ENCODE measurements at regions not wholly inside any gene's neighbourhood (a gene's known extent, or its start where the extent isn't known, plus 50 kb on each side); places are given as distances from the start of the nearest gene placed in this dataset.
A peak's percentile ranks its signal among the peaks of the same experiment; 100 is the strongest.

DNA sequence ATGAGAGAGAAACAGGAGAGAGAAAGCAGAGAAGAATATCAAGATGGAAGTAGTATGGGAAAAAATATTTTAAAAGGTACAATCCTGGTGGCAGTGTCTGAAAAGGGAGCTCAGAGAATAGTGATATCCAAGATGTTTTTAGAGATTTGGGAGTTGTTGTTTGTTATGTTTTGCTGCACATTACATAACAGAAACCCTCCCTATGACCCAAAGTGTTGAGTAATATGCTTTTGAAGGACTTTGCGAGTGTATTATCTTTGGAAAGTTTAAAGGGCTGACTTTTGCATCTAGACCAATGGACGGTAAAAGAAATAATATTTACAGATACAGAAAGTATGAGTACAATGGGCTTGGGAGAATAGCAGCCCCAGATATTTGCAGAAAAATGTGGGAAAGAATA is 759.7 kb downstream of the NTRK3 start:
- DNase-seq (ENCODE audit: low read depth): no peak
- H3K4me3 ChIP-seq (ENCODE audit: low read length): no peak overlapping the region
- TF ChIP-seq, protein P1, sequence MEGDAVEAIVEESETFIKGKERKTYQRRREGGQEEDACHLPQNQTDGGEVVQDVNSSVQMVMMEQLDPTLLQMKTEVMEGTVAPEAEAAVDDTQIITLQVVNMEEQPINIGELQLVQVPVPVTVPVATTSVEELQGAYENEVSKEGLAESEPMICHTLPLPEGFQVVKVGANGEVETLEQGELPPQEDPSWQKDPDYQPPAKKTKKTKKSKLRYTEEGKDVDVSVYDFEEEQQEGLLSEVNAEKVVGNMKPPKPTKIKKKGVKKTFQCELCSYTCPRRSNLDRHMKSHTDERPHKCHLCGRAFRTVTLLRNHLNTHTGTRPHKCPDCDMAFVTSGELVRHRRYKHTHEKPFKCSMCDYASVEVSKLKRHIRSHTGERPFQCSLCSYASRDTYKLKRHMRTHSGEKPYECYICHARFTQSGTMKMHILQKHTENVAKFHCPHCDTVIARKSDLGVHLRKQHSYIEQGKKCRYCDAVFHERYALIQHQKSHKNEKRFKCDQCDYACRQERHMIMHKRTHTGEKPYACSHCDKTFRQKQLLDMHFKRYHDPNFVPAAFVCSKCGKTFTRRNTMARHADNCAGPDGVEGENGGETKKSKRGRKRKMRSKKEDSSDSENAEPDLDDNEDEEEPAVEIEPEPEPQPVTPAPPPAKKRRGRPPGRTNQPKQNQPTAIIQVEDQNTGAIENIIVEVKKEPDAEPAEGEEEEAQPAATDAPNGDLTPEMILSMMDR (IDR thresholded peaks at IDR 0.05; ENCODE audit: insufficient read depth, low read depth, low read length, missing control alignments): no peak

DNA sequence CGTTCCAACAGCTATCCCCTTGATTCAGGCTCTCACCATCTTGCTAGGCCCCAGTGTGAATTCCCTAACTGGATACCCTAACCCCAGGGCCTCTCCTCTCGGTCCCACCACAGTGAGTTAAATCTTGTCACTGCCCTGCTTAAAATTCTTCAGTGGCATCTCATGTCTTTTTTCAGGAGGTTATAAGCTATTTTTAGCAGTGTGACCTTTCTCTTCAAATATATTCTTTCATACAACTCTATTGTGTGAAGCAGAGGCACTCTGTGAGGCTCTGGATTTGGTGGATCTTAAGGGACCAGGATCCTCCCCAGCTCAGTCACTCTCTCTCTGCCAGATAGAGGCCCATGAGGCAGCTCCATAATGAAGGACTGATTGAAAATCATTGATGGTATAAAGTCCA is 760.4 kb downstream of the NTRK3 start:
- no peak for DNase-seq (ENCODE audit: low read depth)
- TF ChIP-seq, protein P1 (IDR thresholded peaks at IDR 0.05; ENCODE audit: insufficient read depth, low read depth, low read length, missing control alignments): no peak
- no peak overlapping the region for H3K4me3 ChIP-seq (ENCODE audit: low read length)

DNA sequence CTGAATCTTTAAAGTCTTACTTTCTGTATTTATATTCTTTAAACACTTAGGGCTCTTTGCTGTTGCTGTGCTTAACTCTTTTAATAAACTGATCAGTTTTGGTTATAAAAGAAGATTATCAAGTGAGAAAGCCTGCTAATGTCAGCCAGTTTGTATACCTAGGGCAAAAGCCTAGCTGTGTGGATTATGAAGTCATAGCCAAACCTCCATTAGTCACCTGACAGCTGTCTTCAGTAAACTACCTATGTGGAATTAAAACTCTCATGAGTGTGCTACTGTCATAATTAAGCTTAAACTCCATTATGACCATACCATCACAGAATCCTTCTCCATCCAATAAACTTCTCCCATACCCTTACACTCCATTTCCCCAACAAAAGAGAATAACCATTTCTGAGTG is 762.7 kb downstream of the NTRK3 start:
- peak; percentile 54 for DNase-seq (ENCODE audit: low read depth)
- TF ChIP-seq, protein P1 (IDR thresholded peaks at IDR 0.05; ENCODE audit: insufficient read depth, low read depth, low read length, missing control alignments): no peak
- H3K4me3 ChIP-seq (ENCODE audit: low read length): no peak overlapping the region

DNA sequence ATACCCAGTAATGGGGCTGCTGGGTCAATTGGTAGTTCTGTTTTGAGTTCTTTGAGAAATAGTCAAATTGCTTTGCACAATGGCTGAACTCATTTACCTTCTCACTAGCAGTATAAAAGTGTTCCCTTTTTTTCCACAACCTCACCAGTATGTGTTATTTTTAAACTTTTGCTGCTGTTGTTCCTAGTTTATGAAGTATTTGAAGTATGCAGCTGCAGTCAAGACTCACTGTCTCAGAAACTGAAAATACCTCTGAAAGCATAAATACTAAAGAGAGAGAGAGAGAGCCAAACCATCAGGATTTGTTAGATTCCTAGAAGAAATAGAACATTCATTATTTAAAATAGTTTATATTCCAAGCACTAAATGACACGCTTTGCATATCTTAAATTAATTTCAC is 764.2 kb downstream of the NTRK3 start:
- no peak for DNase-seq (ENCODE audit: low read depth)
- TF ChIP-seq, protein P1 (IDR thresholded peaks at IDR 0.05; ENCODE audit: insufficient read depth, low read depth, low read length, missing control alignments): no peak
- H3K4me3 ChIP-seq (ENCODE audit: low read length): no peak overlapping the region

DNA sequence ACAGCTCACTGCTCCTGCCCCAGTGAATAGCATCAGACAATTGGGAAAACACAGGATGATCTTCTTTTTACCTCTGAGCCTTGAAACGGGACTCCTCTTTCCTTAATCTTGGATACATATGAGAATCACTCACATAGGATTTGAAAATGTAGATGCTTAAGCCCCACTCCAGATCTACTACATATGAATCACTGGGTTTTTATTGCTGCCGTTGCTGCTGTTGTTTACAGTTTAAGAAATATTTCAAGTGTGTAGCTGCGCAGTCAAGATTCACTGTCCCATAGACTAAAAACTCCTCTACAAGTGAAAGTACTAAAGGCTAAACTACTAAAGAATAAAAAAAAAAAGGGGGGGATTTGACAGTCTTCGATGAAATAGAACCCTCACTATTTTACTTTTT is 765.9 kb downstream of the NTRK3 start:
- TF ChIP-seq, protein P1 (IDR thresholded peaks at IDR 0.05; ENCODE audit: insufficient read depth, low read depth, low read length, missing control alignments): no peak
- no peak for DNase-seq (ENCODE audit: low read depth)
- no peak overlapping the region for H3K4me3 ChIP-seq (ENCODE audit: low read length)

DNA sequence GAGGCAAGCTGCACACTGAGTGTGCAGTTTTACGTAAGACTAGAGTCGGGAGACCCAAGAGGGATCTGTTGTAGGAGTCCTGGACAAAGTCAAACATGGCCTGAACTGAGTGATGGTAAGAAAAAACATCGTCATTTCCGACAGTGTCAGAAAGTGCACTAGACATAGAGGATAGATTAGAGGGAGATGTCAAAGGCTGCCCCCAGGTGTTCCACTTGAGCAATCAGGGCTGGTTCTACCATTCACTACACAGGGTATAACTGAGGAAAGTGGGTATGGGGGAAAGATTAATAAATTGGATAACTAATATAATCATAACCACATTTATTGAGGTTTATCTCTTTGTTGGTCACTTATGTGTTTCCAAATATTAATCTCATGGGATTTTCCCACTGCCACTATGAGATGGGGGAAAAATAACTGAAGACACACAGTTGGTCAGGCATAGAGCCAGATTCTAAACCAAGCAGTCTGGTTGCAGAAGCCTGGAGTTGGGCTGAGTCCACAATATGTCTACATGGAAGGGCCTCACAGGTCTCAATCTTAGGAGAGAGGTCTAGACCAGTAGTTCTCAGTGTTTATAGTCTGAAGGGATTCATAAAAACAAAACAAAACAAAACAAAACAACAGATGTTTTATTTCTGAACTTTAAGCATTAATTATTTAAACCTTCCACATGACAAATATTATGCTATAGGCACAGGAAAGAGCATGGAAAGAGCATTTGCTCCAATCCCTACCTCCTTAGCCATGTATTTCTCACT is 766.5 kb downstream of the NTRK3 start:
- TF ChIP-seq, protein P1 (IDR thresholded peaks at IDR 0.05; ENCODE audit: insufficient read depth, low read depth, low read length, missing control alignments): no peak
- DNase-seq (ENCODE audit: low read depth): peak; percentile 15
- H3K4me3 ChIP-seq (ENCODE audit: low read length): no peak overlapping the region

DNA sequence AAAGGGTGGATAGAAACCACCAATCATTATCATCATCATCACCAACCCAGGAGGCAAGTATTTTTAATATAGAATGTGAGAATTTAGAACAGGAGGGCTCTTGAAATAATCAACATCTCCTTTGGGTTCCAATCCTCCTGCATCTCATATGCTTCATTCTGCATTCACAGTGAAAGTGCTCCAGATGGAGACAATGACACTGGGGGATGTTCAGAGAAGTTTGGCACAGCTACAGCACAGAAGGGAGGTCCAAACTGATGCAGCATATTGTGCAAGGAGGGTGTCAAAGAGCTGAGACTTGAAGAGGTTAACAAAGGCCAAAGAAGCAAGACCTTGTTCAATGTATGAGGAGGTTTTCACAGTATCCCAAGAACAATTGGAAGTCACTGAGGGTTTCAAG is 767.1 kb downstream of the NTRK3 start:
- no peak for DNase-seq (ENCODE audit: low read depth)
- H3K4me3 ChIP-seq (ENCODE audit: low read length): no peak overlapping the region
- TF ChIP-seq, protein P1 (IDR thresholded peaks at IDR 0.05; ENCODE audit: insufficient read depth, low read depth, low read length, missing control alignments): no peak

Measured in epithelial cell of esophagus (primary cell).